IMR-90 (cell line): ENCODE measurements at regions not wholly inside any gene's neighbourhood (a gene's known extent, or its start where the extent isn't known, plus 50 kb on each side); places are given as distances from the start of the nearest gene placed in this dataset.

Experiments
- ATAC-seq: fragments of 200-7000 bp; cut with Tn5 transposase; 2 replicates; pipeline ENCODE4 v1.9.1; 2020; ENCODE audit warnings: low read depth, mild to moderate bottlenecking, moderate library complexity
- BruUV-seq: library from RNA; stranded (reverse); fragments of 400-500 nt; replicated peaks from 2 replicates; lab custom pipeline; 2021; lab: Mats Ljungman, UMichigan
- CTCF ChIA-PET: fragments of 300-600 bp; formaldehyde crosslinking; extraction: SDS; loops from one replicate; lab custom pipeline; 2021; ENCODE audit warnings: antibody characterized with exemption; lab: Yijun Ruan, JAX
- POLR2A ChIA-PET: fragments of 300-600 bp; sonication (Branson Sonifier 250); formaldehyde crosslinking; loops from one replicate; lab custom pipeline; 2022; ENCODE audit warnings: antibody characterized with exemption; ENCODE audit not compliant: unreplicated experiment; lab: Charles Lee
- DNase-seq: peaks from one replicate; pipeline ENCODE4 v3.0.0; 2013
- H2AFZ ChIP-seq: replicated peaks from 2 replicates; pipeline ENCODE3; 2013; ENCODE audit warnings: low read length, mild to moderate bottlenecking; ENCODE audit not compliant: poor library complexity
- H2AK5ac ChIP-seq: 2 replicates; pipeline ENCODE4 v1.6.1; 2013; ENCODE audit warnings: low read depth, low read length, inconsistent platforms
- H2AK9ac ChIP-seq: replicated peaks from 2 replicates; pipeline ENCODE3; 2013; ENCODE audit warnings: mild to moderate bottlenecking, low read depth, low read length, moderate library complexity; ENCODE audit not compliant: poor library complexity
- H2BK120ac ChIP-seq: 2 replicates; pipeline ENCODE4 v1.6.1; 2013; ENCODE audit warnings: low read depth, low read length, inconsistent platforms
- H2BK15ac ChIP-seq: 3 replicates; pipeline ENCODE4 v1.6.1; 2013; ENCODE audit warnings: low read depth, low read length, inconsistent platforms
- H2BK20ac ChIP-seq: 2 replicates; pipeline ENCODE4 v1.6.1; 2013; ENCODE audit warnings: low read depth, mild to moderate bottlenecking, inconsistent platforms, low read length, moderate library complexity
- H2BK5ac ChIP-seq: 2 replicates; pipeline ENCODE4 v1.6.1; 2013; ENCODE audit warnings: mild to moderate bottlenecking, low read depth, low read length, inconsistent platforms; ENCODE audit not compliant: poor library complexity, severe bottlenecking
- H3K14ac ChIP-seq: replicated peaks from 2 replicates; pipeline ENCODE4 v1.6.1; 2013; ENCODE audit warnings: low read depth, low read length, inconsistent platforms
- H3K18ac ChIP-seq: 2 replicates; pipeline ENCODE4 v1.6.1; 2013; ENCODE audit warnings: low read depth, low read length, control low read depth
- H3K23ac ChIP-seq: 2 replicates; pipeline ENCODE4 v1.6.1; 2013; ENCODE audit warnings: low read depth, low read length, inconsistent platforms
- H3K27ac ChIP-seq: 2 replicates; pipeline ENCODE4 v1.5.1; 2013; ENCODE audit warnings: mild to moderate bottlenecking, control low read depth, low read length; ENCODE audit not compliant: insufficient read depth
- H3K27me3 ChIP-seq: 2 replicates; pipeline ENCODE4 v1.6.1; 2013; ENCODE audit warnings: low read length; ENCODE audit not compliant: control insufficient read depth, insufficient read depth
- H3K36me3 ChIP-seq: 2 replicates; pipeline ENCODE4 v1.6.1; 2013; ENCODE audit warnings: low read length, mixed read lengths; ENCODE audit not compliant: control insufficient read depth, insufficient read depth
- H3K4ac ChIP-seq: 2 replicates; pipeline ENCODE4 v1.6.1; 2013; ENCODE audit warnings: low read depth, low read length, inconsistent platforms
- H3K4me1 ChIP-seq: 2 replicates; pipeline ENCODE4 v1.6.1; 2013; ENCODE audit warnings: low read length, mixed read lengths; ENCODE audit not compliant: control insufficient read depth, insufficient read depth
- H3K4me2 ChIP-seq: 2 replicates; pipeline ENCODE4 v1.6.1; 2013; ENCODE audit warnings: low read depth, mild to moderate bottlenecking, control low read depth, low read length, moderate library complexity
- H3K4me3 ChIP-seq: 2 replicates; pipeline ENCODE4 v1.5.1; 2013; ENCODE audit warnings: low read depth, mild to moderate bottlenecking, control low read depth, low read length, moderate library complexity; ENCODE audit not compliant: insufficient read depth
- H3K56ac ChIP-seq: 2 replicates; pipeline ENCODE4 v1.6.1; 2013; ENCODE audit warnings: low read length, inconsistent platforms; ENCODE audit not compliant: insufficient read depth; ENCODE audit errors: extremely low read depth
- H3K79me1 ChIP-seq, 2 experiments: 2 replicates each; pipeline ENCODE4 v1.6.1; 2013; ENCODE audit warnings: low read length in 2 of 2, inconsistent platforms in 1 of 2, low read depth in 1 of 2
- H3K9ac ChIP-seq: 2 replicates; pipeline ENCODE4 v1.6.1; 2013; ENCODE audit warnings: low read depth, low read length, control low read depth
- H3K9me1 ChIP-seq: 2 replicates; pipeline ENCODE4 v1.6.1; 2013; ENCODE audit warnings: low read length, inconsistent platforms; ENCODE audit not compliant: insufficient read depth
- H3K9me3 ChIP-seq: 2 replicates; pipeline ENCODE4 v1.6.1; 2013; ENCODE audit warnings: low read length; ENCODE audit not compliant: control insufficient read depth, insufficient read depth
- H4K20me1 ChIP-seq: 2 replicates; pipeline ENCODE4 v1.6.1; 2013; ENCODE audit warnings: low read length, inconsistent platforms; ENCODE audit not compliant: insufficient read depth
- H4K5ac ChIP-seq: 2 replicates; pipeline ENCODE4 v1.6.1; 2013; ENCODE audit warnings: mild to moderate bottlenecking, low read depth, low read length, control low read depth
- H4K8ac ChIP-seq, 2 experiments: 2 replicates each; pipeline ENCODE4 v1.6.1; 2013; ENCODE audit warnings: low read depth in 2 of 2, low read length in 2 of 2, control low read depth in 1 of 2, inconsistent platforms in 1 of 2
- H4K91ac ChIP-seq: 2 replicates; pipeline ENCODE4 v1.6.1; 2013; ENCODE audit warnings: low read depth, low read length, inconsistent platforms; ENCODE audit not compliant: insufficient read depth
- BHLHE40 ChIP-seq: fragments of 150-350 bp; IDR thresholded peaks from 2 replicates; pipeline ENCODE4 v1.6.1; 2016; ENCODE audit warnings: mild to moderate bottlenecking, low read depth, low read length
- CEBPB ChIP-seq: IDR thresholded peaks from 2 replicates; pipeline ENCODE4 v1.6.1; 2012; ENCODE audit warnings: low read depth, low read length, improper control_type of control experiment
- CHD1 ChIP-seq: IDR thresholded peaks from 2 replicates; pipeline ENCODE4 v1.6.1; 2012; ENCODE audit warnings: low read depth, low read length, improper control_type of control experiment
- CTCF ChIP-seq: conservative IDR thresholded peaks from 2 replicates; pipeline ENCODE4 v1.5.1; 2012; ENCODE audit warnings: mild to moderate bottlenecking, low read depth, low read length, improper control_type of control experiment
- ELK1 ChIP-seq: fragments of 150-350 bp; IDR thresholded peaks from 2 replicates; pipeline ENCODE4 v1.6.1; 2016; ENCODE audit warnings: low read depth, mild to moderate bottlenecking, low read length, moderate library complexity, borderline replicate concordance
- FOS ChIP-seq: fragments of 150-350 bp; IDR thresholded peaks from 2 replicates; pipeline ENCODE4 v1.6.1; 2016; ENCODE audit warnings: low read depth, low read length
- MAFK ChIP-seq: IDR thresholded peaks from 2 replicates; pipeline ENCODE4 v1.6.1; 2012; ENCODE audit warnings: low read depth, low read length, improper control_type of control experiment
- MAZ ChIP-seq: IDR thresholded peaks from 2 replicates; pipeline ENCODE4 v1.6.1; 2012; ENCODE audit warnings: low read depth, mild to moderate bottlenecking, low read length, improper control_type of control experiment, moderate library complexity, borderline replicate concordance
- MXI1 ChIP-seq: IDR thresholded peaks from 2 replicates; pipeline ENCODE4 v1.6.1; 2012; ENCODE audit warnings: low read depth, mild to moderate bottlenecking, low read length, moderate library complexity, borderline replicate concordance
- NFE2L2 ChIP-seq: fragments of 150-350 bp; IDR thresholded peaks from 2 replicates; pipeline ENCODE4 v1.6.1; 2016; ENCODE audit warnings: low read depth, mild to moderate bottlenecking, low read length
- POLR2A ChIP-seq: IDR thresholded peaks from 2 replicates; pipeline ENCODE4 v1.6.1; 2012; ENCODE audit warnings: mild to moderate bottlenecking, low read depth, low read length
- RAD21 ChIP-seq: IDR thresholded peaks from 2 replicates; pipeline ENCODE4 v1.6.1; 2012; ENCODE audit warnings: low read length, improper control_type of control experiment
- RCOR1 ChIP-seq: IDR thresholded peaks from 2 replicates; pipeline ENCODE4 v1.6.1; 2012; ENCODE audit warnings: mild to moderate bottlenecking, low read length, improper control_type of control experiment; ENCODE audit not compliant: insufficient replicate concordance
- RFX5 ChIP-seq: IDR thresholded peaks from 2 replicates; pipeline ENCODE4 v1.8.0; 2012; ENCODE audit warnings: low read depth, mild to moderate bottlenecking, low read length, moderate library complexity
- SMC3 ChIP-seq: fragments of 150-350 bp; IDR thresholded peaks from 2 replicates; pipeline ENCODE4 v1.6.1; 2016; ENCODE audit warnings: low read depth, mild to moderate bottlenecking, antibody characterized with exemption, low read length, moderate library complexity
- USF2 ChIP-seq: fragments of 150-350 bp; IDR thresholded peaks from 2 replicates; pipeline ENCODE4 v1.6.1; 2017; ENCODE audit warnings: mild to moderate bottlenecking, antibody characterized with exemption, low read length, low read depth
- WGBS, 2 experiments: methylation state at CpG; one replicate each; pipeline versions ENCODE4 v1.1.5 to v1.1.7; 2013; ENCODE audit warnings: missing lambda C conversion rate in 2 of 2; ENCODE audit not compliant: insufficient read length in 1 of 2; ENCODE audit errors: extremely low coverage in 2 of 2; 5-methylcytosine and 5-hydroxymethylcytosine counted together
- dilution Hi-C: fragments of 300-500 bp; cut with HindIII; formaldehyde crosslinking; loops from one replicate; pipeline ENCODE4 v1.14.3; 2018; ENCODE audit warnings: low sequenced_read_pairs; ENCODE audit not compliant: unreplicated experiment
- in situ Hi-C: fragments of 300-500 bp; cut with MboI; formaldehyde crosslinking; loops from 3 replicates; pipeline ENCODE4 v1.14.3; 2019; ENCODE audit warnings: low sequenced_read_pairs, inconsistent platforms, mixed read lengths
- intact Hi-C: fragments of 100-400 bp; cut with micrococcal nuclease; formaldehyde crosslinking; loops from 2 replicates; pipeline ENCODE4 v1.10.0; 2022

- in situ Hi-C loops = no loop called here
- H4K91ac ChIP-seq = no peak overlapping the region
- H3K9me1 ChIP-seq = no peaks in the 10 kb centered on the region
- H2AK9ac ChIP-seq = no peak overlapping the region
- BruUV-seq = no TSS peak
- no peak overlapping the region for H2BK15ac ChIP-seq
- no peak overlapping the region for H3K4ac ChIP-seq
- no peak overlapping the region for H2BK120ac ChIP-seq
- H2AFZ ChIP-seq = no peak overlapping the region
- H3K4me3 ChIP-seq = no peak overlapping the region
- H2AK5ac ChIP-seq = no peak overlapping the region
- no peak overlapping the region for H3K56ac ChIP-seq
- ATAC-seq = no peak
- no peak overlapping the region for H2BK20ac ChIP-seq
- no peak overlapping the region for H3K27ac ChIP-seq
- no peak for TF ChIP-seq MAZ
- TF ChIP-seq NFE2L2 = no peak
- TF ChIP-seq ELK1 = no peak
- no peak for TF ChIP-seq MAFK
- no peak for TF ChIP-seq RAD21
- TF ChIP-seq USF2 = no peak
- no peak for TF ChIP-seq POLR2A
- no peak for TF ChIP-seq RFX5
- no peak for TF ChIP-seq CTCF
- no peak for TF ChIP-seq CEBPB
- no peak for TF ChIP-seq BHLHE40
- TF ChIP-seq SMC3 = no peak
- TF ChIP-seq CHD1 = no peak
- no peak for TF ChIP-seq MXI1
- TF ChIP-seq FOS = no peak
- TF ChIP-seq RCOR1 = no peak
- no peak overlapping the region for H3K14ac ChIP-seq
- H3K23ac ChIP-seq = no peak overlapping the region
- DNase-seq = no peak
- no peaks in the 10 kb centered on the region for H3K27me3 ChIP-seq
- dilution Hi-C loops = no loop called here
- intact Hi-C loops = no loop called here
- 30% methylated on average over 2 of the region's 13 CpGs; no CpG with 5 or more reads in 1 of the 2 experiments for WGBS, 2 experiments
- H3K18ac ChIP-seq = no peak overlapping the region
- no peaks in the 10 kb centered on the region for H4K20me1 ChIP-seq
- H3K4me1 ChIP-seq = no peaks in the 10 kb centered on the region
- POLR2A ChIA-PET = no interaction called here
- no peak overlapping the region for H4K8ac ChIP-seq
- no peaks in the 10 kb centered on the region for H3K79me1 ChIP-seq
- no peak overlapping the region for H3K9ac ChIP-seq
- H3K36me3 ChIP-seq = no peaks in the 10 kb centered on the region
- CTCF ChIA-PET = no interaction called here
- no peak overlapping the region for H3K4me2 ChIP-seq
- no peak overlapping the region for H2BK5ac ChIP-seq
- no peaks in the 10 kb centered on the region for H3K9me3 ChIP-seq
- no peak overlapping the region for H4K5ac ChIP-seq
Observed at GRCh38 chr1:29416267-29417146, 180.2 kb downstream of the PTPRU start.
